ENCODE measurements at regions not wholly inside any gene's neighbourhood (a gene's known extent, or its start where the extent isn't known, plus 50 kb on each side); places are given as distances from the start of the nearest gene placed in this dataset.

GRCh38 chr2:136239079-136239685 is 121.2 kb upstream of the CXCR4 start:
- TF ChIP-seq CTCF (IDR thresholded peaks at IDR 0.05), result no peak
- TF ChIP-seq POLR2A (IDR thresholded peaks at IDR 0.05), result no peak

Measured in breast epithelium (tissue), 3 donors.